Effector memory CD8-positive, alpha-beta T cell (primary cell): ENCODE measurements at regions not wholly inside any gene's neighbourhood (a gene's known extent, or its start where the extent isn't known, plus 50 kb on each side); places are given as distances from the start of the nearest gene placed in this dataset.

ENCODE experiments used
- ATAC-seq: fragments of 150-1000 bp; cut with Tn5 transposase; replicated peaks from 2 replicates; pipeline ENCODE4 v1.10.0; 2021; ENCODE audit warnings: mild to moderate bottlenecking, moderate library complexity
- DNase-seq, 3 experiments: peaks; one replicate each; pipeline ENCODE4 v3.0.0; 2021
- H3K27ac Mint-ChIP-seq, 2 donors: one replicate each; pipeline ENCODE4 v1.8.0; 2022; ENCODE audit warnings: mild to moderate bottlenecking in 2 of 2, mixed read lengths in 2 of 2, moderate library complexity in 2 of 2
- H3K27me3 Mint-ChIP-seq, 2 donors: one replicate each; pipeline ENCODE4 v1.8.0; 2022; ENCODE audit warnings: mixed read lengths in 2 of 2
- H3K36me3 Mint-ChIP-seq: one replicate; pipeline ENCODE4 v1.8.0; 2022; ENCODE audit warnings: mild to moderate bottlenecking, moderate library complexity, mixed read lengths; ENCODE audit not compliant: insufficient read depth
- H3K4me1 Mint-ChIP-seq, 2 donors: one replicate each; pipeline ENCODE4 v1.8.0; 2022; ENCODE audit warnings: low read depth in 2 of 2, mixed read lengths in 2 of 2
- H3K4me3 Mint-ChIP-seq, 2 donors: one replicate each; pipeline ENCODE4 v1.8.0; 2022; ENCODE audit warnings: mild to moderate bottlenecking in 2 of 2, mixed read lengths in 2 of 2, moderate library complexity in 2 of 2
- H3K9me3 Mint-ChIP-seq, 2 donors: one replicate each; pipeline ENCODE4 v1.8.0; 2022; ENCODE audit warnings: mixed read lengths in 2 of 2

GRCh38 chr3:193929373-193929772 lies 206.6 kb upstream of the HES1 start:
- no peak overlapping the region for H3K4me3 Mint-ChIP-seq

GRCh38 chr3:193929921-193930646 lies 205.9 kb upstream of the HES1 start:
- H3K27ac Mint-ChIP-seq: no peak overlapping the region
- H3K4me3 Mint-ChIP-seq: no peak overlapping the region
- no peaks in the 10 kb centered on the region for H3K36me3 Mint-ChIP-seq
- H3K4me1 Mint-ChIP-seq: no peaks in the 10 kb centered on the region
- DNase-seq (no peak), ATAC-seq (no peak)
- H3K9me3 Mint-ChIP-seq: peaks cover 3 to 7% of the 10 kb centered on the region in 2 donors
- peaks cover 12 to 63% of the 10 kb centered on the region in 2 donors for H3K27me3 Mint-ChIP-seq

More at GRCh38 chr3:193929373-193929772, 206.6 kb upstream of the HES1 start:
- H3K27me3 Mint-ChIP-seq: peaks cover 6 to 56% of the 10 kb centered on the region in 2 donors
- H3K27ac Mint-ChIP-seq: no peak overlapping the region
- DNase-seq (no peak), ATAC-seq (no peak)
- H3K36me3 Mint-ChIP-seq: no peaks in the 10 kb centered on the region
- H3K4me1 Mint-ChIP-seq: no peaks in the 10 kb centered on the region
- peaks cover 3 to 7% of the 10 kb centered on the region in 2 donors for H3K9me3 Mint-ChIP-seq

- Mint-ChIP-seq H3K9me3 (no peaks in the 10 kb centered on the region), H3K4me3 (no peak overlapping the region), H3K36me3 (no peaks in the 10 kb centered on the region), H3K27ac (no peak overlapping the region), H3K27me3 (peaks cover 17 to 56% of the 10 kb centered on the region in 2 donors), H3K4me1 (no peaks in the 10 kb centered on the region)
- DNase-seq (no peak), ATAC-seq (no peak)
Observed at GRCh38 chr3:193932136-193932535, 203.8 kb upstream of the HES1 start.

- ATAC-seq: no peak
- H3K4me1 Mint-ChIP-seq: no peaks in the 10 kb centered on the region
- H3K36me3 Mint-ChIP-seq: no peaks in the 10 kb centered on the region
- no peak overlapping the region for H3K27ac Mint-ChIP-seq
- DNase-seq: no peak
- no peak overlapping the region for H3K4me3 Mint-ChIP-seq
- no peaks in the 10 kb centered on the region for H3K9me3 Mint-ChIP-seq
- peaks cover 17 to 55% of the 10 kb centered on the region in 2 donors for H3K27me3 Mint-ChIP-seq
Observed at GRCh38 chr3:193932576-193932975, 203.4 kb upstream of the HES1 start.

- no peaks in the 10 kb centered on the region for H3K9me3 Mint-ChIP-seq
- no peaks in the 10 kb centered on the region for H3K36me3 Mint-ChIP-seq
- no peak overlapping the region for H3K4me3 Mint-ChIP-seq
- ATAC-seq (no peak), DNase-seq (no peak)
- H3K4me1 Mint-ChIP-seq: no peaks in the 10 kb centered on the region
- no peak overlapping the region for H3K27ac Mint-ChIP-seq
- peaks cover 17 to 48% of the 10 kb centered on the region in 2 donors for H3K27me3 Mint-ChIP-seq
Observed at GRCh38 chr3:193933451-193933850, 202.5 kb upstream of the HES1 start.

- no peak for ATAC-seq
- Mint-ChIP-seq H3K27me3 (peaks cover 26 to 47% of the 10 kb centered on the region in 2 donors), H3K36me3 (no peaks in the 10 kb centered on the region), H3K27ac (no peak overlapping the region), H3K4me1 (no peaks in the 10 kb centered on the region), H3K9me3 (no peaks in the 10 kb centered on the region), H3K4me3 (no peak overlapping the region)
- no peak for DNase-seq
Observed at GRCh38 chr3:193935916-193936315, 200.0 kb upstream of the HES1 start.

- Mint-ChIP-seq H3K4me3 (no peak overlapping the region), H3K36me3 (no peaks in the 10 kb centered on the region), H3K27me3 (peaks cover 21 to 33% of the 10 kb centered on the region in 2 donors), H3K9me3 (no peaks in the 10 kb centered on the region), H3K27ac (no peak overlapping the region), H3K4me1 (no peaks in the 10 kb centered on the region)
- DNase-seq: no peak
- ATAC-seq: no peak
Observed at GRCh38 chr3:193938613-193939012, 197.3 kb upstream of the HES1 start.

- Mint-ChIP-seq H3K9me3 (no peaks in the 10 kb centered on the region), H3K4me3 (no peak overlapping the region), H3K4me1 (no peaks in the 10 kb centered on the region), H3K36me3 (no peaks in the 10 kb centered on the region), H3K27ac (no peak overlapping the region), H3K27me3 (peaks cover 20 to 26% of the 10 kb centered on the region in 2 donors)
- DNase-seq (no peak), ATAC-seq (no peak)
Observed at GRCh38 chr3:193939527-193939926, 196.4 kb upstream of the HES1 start.

- no peak for DNase-seq
- no peak overlapping the region for H3K4me3 Mint-ChIP-seq
- no peaks in the 10 kb centered on the region for H3K36me3 Mint-ChIP-seq
- H3K27me3 Mint-ChIP-seq: peaks cover 10 to 21% of the 10 kb centered on the region in 2 donors
- ATAC-seq: no peak
- no peaks in the 10 kb centered on the region for H3K4me1 Mint-ChIP-seq
- no peaks in the 10 kb centered on the region for H3K9me3 Mint-ChIP-seq
- no peak overlapping the region for H3K27ac Mint-ChIP-seq
Observed at GRCh38 chr3:193940526-193940925, 195.4 kb upstream of the HES1 start.

GRCh38 chr3:193941486-193941885 lies 194.5 kb upstream of the HES1 start:
- Mint-ChIP-seq H3K27ac (no peak overlapping the region), H3K27me3 (peaks cover 10 to 26% of the 10 kb centered on the region in 2 donors), H3K9me3 (no peaks in the 10 kb centered on the region), H3K36me3 (no peaks in the 10 kb centered on the region), H3K4me3 (no peak overlapping the region), H3K4me1 (no peaks in the 10 kb centered on the region)
- DNase-seq (no peak), ATAC-seq (no peak)

- H3K27me3 Mint-ChIP-seq: peaks cover 10 to 27% of the 10 kb centered on the region in 2 donors
- no peak for ATAC-seq
Observed at GRCh38 chr3:193942516-193943055, 193.4 kb upstream of the HES1 start.

GRCh38 chr3:193943200-193943599 lies 192.7 kb upstream of the HES1 start:
- no peaks in the 10 kb centered on the region for H3K4me1 Mint-ChIP-seq
- H3K27me3 Mint-ChIP-seq: peaks cover 10 to 27% of the 10 kb centered on the region in 2 donors
- no peak for DNase-seq
- no peak for ATAC-seq
- no peak overlapping the region for H3K27ac Mint-ChIP-seq
- H3K9me3 Mint-ChIP-seq: no peaks in the 10 kb centered on the region
- H3K4me3 Mint-ChIP-seq: no peak overlapping the region
- no peaks in the 10 kb centered on the region for H3K36me3 Mint-ChIP-seq

More at GRCh38 chr3:193942516-193943055, 193.4 kb upstream of the HES1 start:
- no peak overlapping the region for H3K4me3 Mint-ChIP-seq
- no peak overlapping the region for H3K27ac Mint-ChIP-seq
- H3K9me3 Mint-ChIP-seq: no peaks in the 10 kb centered on the region
- H3K4me1 Mint-ChIP-seq: no peaks in the 10 kb centered on the region
- H3K36me3 Mint-ChIP-seq: no peaks in the 10 kb centered on the region
- no peak for DNase-seq

GRCh38 chr3:193943851-193944517 lies 192.0 kb upstream of the HES1 start:
- ATAC-seq: no peak
- no peak overlapping the region for H3K27ac Mint-ChIP-seq
- no peaks in the 10 kb centered on the region for H3K36me3 Mint-ChIP-seq
- no peaks in the 10 kb centered on the region for H3K4me1 Mint-ChIP-seq
- no peak for DNase-seq
- H3K4me3 Mint-ChIP-seq: no peak overlapping the region
- no peaks in the 10 kb centered on the region for H3K9me3 Mint-ChIP-seq
- peaks cover 10 to 27% of the 10 kb centered on the region in 2 donors for H3K27me3 Mint-ChIP-seq

- H3K27ac Mint-ChIP-seq: no peak overlapping the region
- DNase-seq (no peak), ATAC-seq (no peak)
- peaks cover 8 to 26% of the 10 kb centered on the region in 2 donors for H3K27me3 Mint-ChIP-seq
- no peaks in the 10 kb centered on the region for H3K9me3 Mint-ChIP-seq
- H3K4me3 Mint-ChIP-seq: no peak overlapping the region
- H3K4me1 Mint-ChIP-seq: no peaks in the 10 kb centered on the region
- H3K36me3 Mint-ChIP-seq: no peaks in the 10 kb centered on the region
Observed at GRCh38 chr3:193944518-193944884, 191.4 kb upstream of the HES1 start.
